ENCODE measurements at regions not wholly inside any gene's neighbourhood (a gene's known extent, or its start where the extent isn't known, plus 50 kb on each side); places are given as distances from the start of the nearest gene placed in this dataset.

DNA sequence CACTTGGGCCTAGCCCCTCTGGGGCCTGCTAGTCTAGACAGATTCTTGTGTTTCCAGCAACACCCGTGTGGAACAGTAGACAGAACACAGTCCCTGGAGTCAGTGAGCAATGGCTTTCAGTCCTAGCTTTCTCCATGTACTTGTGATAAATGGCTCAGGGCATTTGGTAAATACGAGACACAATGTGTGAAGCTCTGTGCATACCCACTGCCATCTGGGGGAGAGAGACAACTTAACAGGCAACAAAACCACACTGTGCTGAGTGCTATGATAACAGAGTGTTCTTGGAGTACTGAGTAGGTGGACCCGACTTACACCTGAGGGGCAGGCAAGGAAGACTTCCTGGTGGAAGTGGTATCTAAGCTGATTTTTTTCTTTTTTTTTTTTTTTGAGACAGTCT is 86.3 kb upstream of the TBX3 start:
- intact Hi-C loops (cut with micrococcal nuclease): no loop called here
- Mint-ChIP-seq H3K9me3 (peaks cover 4% of the 10 kb centered on the region), H3K4me3 (no peak overlapping the region), H3K36me3 (ENCODE audit: low read depth) (no peaks in the 10 kb centered on the region), H3K27ac (no peak overlapping the region), H3K27me3 (ENCODE audit: insufficient read depth) (no peaks in the 10 kb centered on the region), H3K4me1 (ENCODE audit: low read depth) (no peaks in the 10 kb centered on the region)
- no peak for DNase-seq (ENCODE audit: low spot score)

GRCh38 chr12:114769634-114770033 is 85.7 kb upstream of the TBX3 start:
- no peak overlapping the region for H3K27ac Mint-ChIP-seq
- no peak for DNase-seq (ENCODE audit: low spot score)
- H3K27me3 Mint-ChIP-seq (ENCODE audit: insufficient read depth): no peaks in the 10 kb centered on the region
- H3K36me3 Mint-ChIP-seq (ENCODE audit: low read depth): no peaks in the 10 kb centered on the region
- H3K4me3 Mint-ChIP-seq: no peak overlapping the region
- H3K4me1 Mint-ChIP-seq (ENCODE audit: low read depth): no peaks in the 10 kb centered on the region
- peaks cover 4% of the 10 kb centered on the region for H3K9me3 Mint-ChIP-seq
- intact Hi-C loops (cut with micrococcal nuclease): no loop called here

- Mint-ChIP-seq H3K4me1 (ENCODE audit: low read depth) (no peaks in the 10 kb centered on the region), H3K4me3 (no peak overlapping the region), H3K36me3 (ENCODE audit: low read depth) (no peaks in the 10 kb centered on the region), H3K27ac (peak overlapping the region; percentile 11), H3K27me3 (ENCODE audit: insufficient read depth) (no peaks in the 10 kb centered on the region), H3K9me3 (peaks cover 4% of the 10 kb centered on the region)
- intact Hi-C loops (cut with micrococcal nuclease): no loop called here
- DNase-seq (ENCODE audit: low spot score): no peak
Observed at GRCh38 chr12:114767906-114768722, 84.1 kb upstream of the TBX3 start.

DNA sequence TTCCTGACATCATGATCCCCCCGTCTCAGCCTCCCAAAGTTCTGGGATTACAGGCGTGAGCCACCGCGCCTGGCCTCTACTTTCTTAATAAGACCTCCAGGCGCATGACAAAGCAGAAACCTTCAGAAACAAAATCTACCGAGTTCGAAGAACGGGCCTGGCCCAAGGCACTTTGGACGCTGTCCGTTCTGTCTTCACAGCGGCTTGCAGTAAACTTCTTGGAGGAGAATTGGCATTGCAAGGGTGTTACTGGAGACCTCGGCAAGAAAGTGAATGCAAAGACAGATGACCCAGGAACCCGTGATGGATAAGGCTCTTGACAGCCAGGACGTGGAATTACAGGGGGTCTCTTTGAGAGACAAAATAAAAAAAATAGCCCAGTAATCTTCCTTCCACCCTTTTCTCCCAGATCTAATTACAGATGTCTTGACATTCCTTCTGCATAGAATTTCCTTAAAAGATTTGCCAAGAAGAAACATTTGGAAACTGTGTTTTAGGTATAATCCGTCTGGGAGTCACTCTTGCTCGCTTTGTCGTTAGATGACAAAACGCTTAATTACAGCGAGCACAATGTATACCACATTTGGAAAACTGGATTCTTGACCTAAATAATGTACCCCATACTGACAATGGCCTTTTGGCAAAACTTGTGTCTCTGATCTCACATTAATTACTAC is 83.2 kb upstream of the TBX3 start:
- H3K4me1 Mint-ChIP-seq (ENCODE audit: low read depth): no peaks in the 10 kb centered on the region
- no peaks in the 10 kb centered on the region for H3K27me3 Mint-ChIP-seq (ENCODE audit: insufficient read depth)

DNA sequence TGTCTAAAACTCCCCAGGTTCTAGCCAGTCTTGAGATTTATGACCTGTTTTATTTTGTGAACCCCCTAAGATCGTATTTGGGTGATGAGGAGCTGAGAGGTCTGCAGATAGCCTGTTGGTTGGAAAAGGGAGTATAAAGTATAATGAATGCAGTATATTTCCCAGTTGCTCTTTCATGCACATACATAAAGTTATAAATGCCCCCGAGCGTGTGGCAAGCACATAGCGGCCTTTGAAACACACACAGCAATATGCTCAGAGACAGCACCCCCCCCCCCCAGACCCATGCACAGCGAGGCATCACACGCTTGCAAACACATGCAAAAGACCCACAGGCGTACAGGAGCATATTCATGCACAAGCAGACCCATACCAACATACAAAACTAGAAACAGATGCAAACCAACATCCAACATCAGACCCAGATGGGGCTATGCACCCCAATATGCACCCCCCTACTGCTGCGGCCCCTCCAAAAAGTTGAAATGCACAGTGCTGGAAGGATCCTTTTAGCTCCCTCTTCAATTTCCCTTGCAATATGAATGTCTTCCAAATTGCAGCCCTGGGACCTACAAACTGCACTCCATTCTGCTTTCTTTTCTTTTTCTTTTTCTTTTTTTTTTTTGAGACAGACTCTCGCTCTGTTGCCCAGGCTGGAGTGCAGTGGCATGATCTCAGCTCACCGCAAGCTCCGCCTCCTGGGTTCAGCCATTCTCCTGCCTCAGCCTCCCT is 82.2 kb upstream of the TBX3 start:
- H3K4me1 Mint-ChIP-seq (ENCODE audit: low read depth): no peaks in the 10 kb centered on the region
- intact Hi-C loops (cut with micrococcal nuclease): no loop called here
- H3K4me3 Mint-ChIP-seq: no peak overlapping the region
- DNase-seq (ENCODE audit: low spot score): no peak
- no peak overlapping the region for H3K27ac Mint-ChIP-seq
- H3K27me3 Mint-ChIP-seq (ENCODE audit: insufficient read depth): no peaks in the 10 kb centered on the region
- peaks cover 4% of the 10 kb centered on the region for H3K9me3 Mint-ChIP-seq
- H3K36me3 Mint-ChIP-seq (ENCODE audit: low read depth): no peaks in the 10 kb centered on the region

More for the DNA sequence above, 83.2 kb upstream of the TBX3 start:
- Mint-ChIP-seq H3K4me3 (no peak overlapping the region), H3K27ac (no peak overlapping the region), H3K36me3 (ENCODE audit: low read depth) (no peaks in the 10 kb centered on the region), H3K9me3 (peaks cover 4% of the 10 kb centered on the region)
- DNase-seq (ENCODE audit: low spot score): no peak
- intact Hi-C loops (cut with micrococcal nuclease): no loop called here

DNA sequence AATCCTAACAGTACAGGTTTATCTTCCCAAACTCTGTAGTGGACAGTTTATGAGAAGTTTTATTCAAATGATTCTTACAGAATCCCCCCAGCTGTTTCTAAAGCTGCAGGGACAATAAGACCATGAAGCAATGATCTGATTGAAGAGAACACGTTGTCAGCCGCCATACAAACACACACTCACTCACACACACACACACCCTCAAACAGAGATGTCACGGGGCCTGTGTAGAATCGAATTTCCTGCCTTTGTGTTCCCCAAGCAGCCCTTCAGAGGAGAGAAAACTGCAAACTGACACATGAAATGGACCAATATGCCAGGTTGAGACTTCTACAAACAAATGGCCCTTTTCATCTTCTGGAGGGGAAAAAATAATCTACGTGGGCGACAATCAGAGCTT is 80.5 kb upstream of the TBX3 start:
- Mint-ChIP-seq H3K4me3 (no peak overlapping the region), H3K4me1 (ENCODE audit: low read depth) (no peaks in the 10 kb centered on the region), H3K27ac (no peak overlapping the region), H3K27me3 (ENCODE audit: insufficient read depth) (no peaks in the 10 kb centered on the region), H3K9me3 (no peaks in the 10 kb centered on the region), H3K36me3 (ENCODE audit: low read depth) (no peaks in the 10 kb centered on the region)
- no peak for DNase-seq (ENCODE audit: low spot score)
- intact Hi-C loops (cut with micrococcal nuclease): no loop called here

DNA sequence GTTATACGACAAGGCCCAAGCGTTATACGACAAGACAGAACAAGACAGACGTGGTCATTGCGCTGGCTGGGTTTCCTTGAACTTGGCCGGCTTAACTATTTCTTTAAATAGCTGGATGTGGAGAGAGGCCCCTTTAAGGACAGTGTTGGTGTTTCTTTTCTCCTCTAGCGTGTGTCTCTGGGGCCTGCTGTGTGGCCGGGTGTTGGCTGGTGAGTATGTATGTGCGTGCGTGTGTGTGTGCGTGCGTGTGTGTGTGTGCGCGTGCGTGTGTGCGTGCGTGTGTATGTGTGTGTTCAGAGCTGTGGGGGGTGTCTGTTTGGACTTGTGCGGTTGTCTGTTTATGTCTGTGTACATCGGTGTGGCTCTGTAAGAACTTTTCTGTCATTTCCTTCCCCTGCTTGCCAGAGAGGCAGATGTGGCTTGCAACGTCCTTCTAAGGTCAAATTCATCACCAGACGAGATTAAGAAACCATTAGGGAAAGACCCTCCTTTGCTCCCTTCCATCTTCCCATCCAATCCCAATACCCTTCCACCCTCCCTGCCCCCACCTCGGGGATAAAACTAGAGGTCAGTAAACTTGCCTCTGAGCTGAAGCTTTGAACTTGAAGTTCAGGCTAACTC is 78.6 kb upstream of the TBX3 start:
- no peaks in the 10 kb centered on the region for H3K36me3 Mint-ChIP-seq (ENCODE audit: low read depth)
- H3K4me3 Mint-ChIP-seq: no peak overlapping the region
- no peaks in the 10 kb centered on the region for H3K4me1 Mint-ChIP-seq (ENCODE audit: low read depth)
- H3K27me3 Mint-ChIP-seq (ENCODE audit: insufficient read depth): no peaks in the 10 kb centered on the region
- DNase-seq (ENCODE audit: low spot score): no peak
- intact Hi-C loops (cut with micrococcal nuclease): no loop called here
- no peaks in the 10 kb centered on the region for H3K9me3 Mint-ChIP-seq
- H3K27ac Mint-ChIP-seq: no peak overlapping the region

DNA sequence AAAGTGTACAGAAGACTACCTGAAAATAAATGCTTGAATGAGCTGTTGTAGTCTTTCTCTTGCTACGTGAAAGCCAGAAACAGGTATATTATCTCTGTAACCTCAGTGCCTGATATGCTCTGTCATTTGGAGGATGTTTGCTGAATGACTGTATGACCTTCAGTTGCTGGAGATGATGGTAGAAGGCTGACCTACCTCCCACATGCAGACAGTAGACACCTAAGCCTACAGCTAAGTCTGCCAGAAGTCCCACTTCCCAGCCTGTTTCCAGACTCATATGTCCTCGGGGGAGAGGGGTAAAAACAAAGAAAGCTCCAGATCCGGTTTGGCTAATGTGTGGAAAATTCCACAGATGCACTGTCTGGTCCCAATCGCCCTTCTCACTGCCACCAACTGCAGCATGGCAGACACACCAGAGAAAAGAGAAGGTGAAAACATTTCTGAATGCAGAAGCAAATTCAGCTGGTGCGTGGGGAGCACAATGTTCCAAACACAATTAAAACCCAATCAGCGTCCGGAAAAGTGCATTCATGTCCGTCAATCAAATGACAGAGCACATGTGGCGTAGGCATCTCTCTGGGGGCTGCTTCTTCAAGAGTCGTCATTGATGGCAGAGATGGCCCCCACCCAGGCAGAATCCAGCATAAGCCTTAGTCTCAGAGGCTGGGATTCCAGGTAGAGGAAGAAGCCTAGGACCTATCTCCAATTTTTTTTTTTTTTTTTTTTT is 76.3 kb upstream of the TBX3 start:
- intact Hi-C loops (cut with micrococcal nuclease): no loop called here
- H3K36me3 Mint-ChIP-seq (ENCODE audit: low read depth): no peaks in the 10 kb centered on the region
- H3K4me1 Mint-ChIP-seq (ENCODE audit: low read depth): no peaks in the 10 kb centered on the region
- H3K27ac Mint-ChIP-seq: no peak overlapping the region
- no peak for DNase-seq (ENCODE audit: low spot score)
- no peaks in the 10 kb centered on the region for H3K27me3 Mint-ChIP-seq (ENCODE audit: insufficient read depth)
- H3K4me3 Mint-ChIP-seq: no peak overlapping the region
- no peaks in the 10 kb centered on the region for H3K9me3 Mint-ChIP-seq

- H3K4me3 Mint-ChIP-seq: no peak overlapping the region
Observed at GRCh38 chr12:114759635-114760034, 75.7 kb upstream of the TBX3 start.

DNA sequence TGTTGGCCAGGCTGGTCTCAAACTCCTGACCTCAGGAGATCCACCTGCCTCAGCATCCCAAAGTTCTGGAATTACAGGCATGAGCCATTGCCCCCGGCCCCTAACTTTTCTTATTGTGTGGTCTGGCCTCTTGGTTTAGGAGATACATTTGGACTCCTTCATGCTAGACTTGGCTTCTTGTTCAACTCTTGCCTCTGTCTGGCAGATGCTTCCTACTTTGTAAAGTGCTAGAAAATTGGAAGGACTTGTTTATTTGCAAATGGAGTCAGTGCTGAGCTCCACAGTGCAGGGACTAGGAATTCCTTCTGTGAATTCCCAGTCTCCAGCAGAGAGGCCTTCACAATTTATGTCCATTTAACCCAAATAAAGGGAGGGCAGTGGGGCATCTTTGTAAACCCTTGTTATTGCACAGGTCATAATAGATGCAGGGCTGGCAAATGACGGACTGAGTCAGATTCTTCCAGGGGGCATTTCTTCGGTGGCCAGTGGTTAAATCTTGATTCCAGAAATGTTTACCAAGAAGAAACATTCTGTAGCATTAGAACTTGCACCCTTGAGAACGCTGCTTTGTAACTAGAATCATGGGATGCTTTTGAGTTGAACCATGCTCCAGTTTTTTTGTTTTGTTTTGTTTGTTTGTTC is 73.8 kb upstream of the TBX3 start:
- H3K9me3 Mint-ChIP-seq: no peaks in the 10 kb centered on the region
- no peaks in the 10 kb centered on the region for H3K4me1 Mint-ChIP-seq (ENCODE audit: low read depth)
- no peak overlapping the region for H3K4me3 Mint-ChIP-seq
- no peak for DNase-seq (ENCODE audit: low spot score)
- no peaks in the 10 kb centered on the region for H3K36me3 Mint-ChIP-seq (ENCODE audit: low read depth)
- no peak overlapping the region for H3K27ac Mint-ChIP-seq
- intact Hi-C loops (cut with micrococcal nuclease): no loop called here
- H3K27me3 Mint-ChIP-seq (ENCODE audit: insufficient read depth): no peaks in the 10 kb centered on the region

More at GRCh38 chr12:114759635-114760034, 75.7 kb upstream of the TBX3 start:
- no peaks in the 10 kb centered on the region for H3K9me3 Mint-ChIP-seq
- no peaks in the 10 kb centered on the region for H3K36me3 Mint-ChIP-seq (ENCODE audit: low read depth)
- H3K27ac Mint-ChIP-seq: no peak overlapping the region
- H3K4me1 Mint-ChIP-seq (ENCODE audit: low read depth): no peaks in the 10 kb centered on the region
- intact Hi-C loops (cut with micrococcal nuclease): no loop called here
- no peaks in the 10 kb centered on the region for H3K27me3 Mint-ChIP-seq (ENCODE audit: insufficient read depth)
- no peak for DNase-seq (ENCODE audit: low spot score)

DNA sequence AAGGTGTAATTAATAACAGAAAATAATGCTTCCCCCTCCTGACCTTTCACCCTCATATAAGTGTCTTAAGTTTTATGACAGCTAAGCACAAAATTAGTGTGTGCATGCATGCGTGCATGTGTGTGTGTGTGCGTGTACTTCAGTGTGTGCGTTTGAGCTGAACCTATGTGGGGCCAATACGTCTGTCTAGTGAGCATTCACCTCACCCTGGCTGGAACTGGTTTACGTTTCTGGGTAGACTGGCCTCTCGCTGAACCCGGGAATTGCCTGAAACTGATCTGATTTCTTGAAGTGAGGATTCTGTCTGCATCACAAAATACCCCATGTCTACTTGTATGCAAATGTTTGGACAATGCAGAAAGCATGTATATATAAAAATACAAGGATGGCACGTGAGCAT is 68.2 kb upstream of the TBX3 start:
- no peaks in the 10 kb centered on the region for H3K9me3 Mint-ChIP-seq
- H3K4me1 Mint-ChIP-seq (ENCODE audit: low read depth): no peaks in the 10 kb centered on the region
- no peaks in the 10 kb centered on the region for H3K27me3 Mint-ChIP-seq (ENCODE audit: insufficient read depth)
- no peak for DNase-seq (ENCODE audit: low spot score)
- intact Hi-C loops (cut with micrococcal nuclease): no loop called here
- H3K27ac Mint-ChIP-seq: no peak overlapping the region
- no peaks in the 10 kb centered on the region for H3K36me3 Mint-ChIP-seq (ENCODE audit: low read depth)
- H3K4me3 Mint-ChIP-seq: no peak overlapping the region

DNA sequence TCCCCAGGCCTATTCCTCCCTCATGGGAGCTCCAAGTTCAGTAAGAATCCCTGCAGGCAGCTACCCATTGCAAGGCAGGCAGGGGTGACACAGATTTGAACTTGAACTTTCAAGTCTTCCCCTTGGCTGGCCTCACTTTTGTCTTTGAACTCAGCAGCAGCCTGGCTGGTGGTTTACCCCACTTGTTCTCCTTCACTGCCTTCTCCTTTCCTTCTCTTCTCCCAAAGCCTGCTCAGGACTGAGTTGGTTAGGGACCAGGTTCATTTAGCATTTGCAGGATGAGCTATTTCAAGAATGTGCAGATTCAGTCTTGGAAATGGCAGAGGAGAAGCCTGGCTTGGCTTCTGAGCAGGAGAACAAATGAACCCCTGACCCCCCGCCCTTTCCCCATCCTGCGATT is 67.7 kb upstream of the TBX3 start:
- Mint-ChIP-seq H3K4me1 (ENCODE audit: low read depth) (no peaks in the 10 kb centered on the region), H3K36me3 (ENCODE audit: low read depth) (no peaks in the 10 kb centered on the region), H3K27me3 (ENCODE audit: insufficient read depth) (no peaks in the 10 kb centered on the region), H3K4me3 (no peak overlapping the region), H3K27ac (no peak overlapping the region), H3K9me3 (no peaks in the 10 kb centered on the region)
- intact Hi-C loops (cut with micrococcal nuclease): no loop called here
- no peak for DNase-seq (ENCODE audit: low spot score)
